ENCODE measurements at regions not wholly inside any gene's neighbourhood (a gene's known extent, or its start where the extent isn't known, plus 50 kb on each side); places are given as distances from the start of the nearest gene placed in this dataset.

- Histone ChIP-seq H3K4me3 (no peak overlapping the region), H3K27ac (no peak overlapping the region), H3K27me3 (no peaks in the 10 kb centered on the region), H3K9me3 (no peaks in the 10 kb centered on the region), H3K36me3 (no peaks in the 10 kb centered on the region), H3K4me1 (no peaks in the 10 kb centered on the region)
- no peak for DNase-seq
- TF ChIP-seq, protein P1, sequence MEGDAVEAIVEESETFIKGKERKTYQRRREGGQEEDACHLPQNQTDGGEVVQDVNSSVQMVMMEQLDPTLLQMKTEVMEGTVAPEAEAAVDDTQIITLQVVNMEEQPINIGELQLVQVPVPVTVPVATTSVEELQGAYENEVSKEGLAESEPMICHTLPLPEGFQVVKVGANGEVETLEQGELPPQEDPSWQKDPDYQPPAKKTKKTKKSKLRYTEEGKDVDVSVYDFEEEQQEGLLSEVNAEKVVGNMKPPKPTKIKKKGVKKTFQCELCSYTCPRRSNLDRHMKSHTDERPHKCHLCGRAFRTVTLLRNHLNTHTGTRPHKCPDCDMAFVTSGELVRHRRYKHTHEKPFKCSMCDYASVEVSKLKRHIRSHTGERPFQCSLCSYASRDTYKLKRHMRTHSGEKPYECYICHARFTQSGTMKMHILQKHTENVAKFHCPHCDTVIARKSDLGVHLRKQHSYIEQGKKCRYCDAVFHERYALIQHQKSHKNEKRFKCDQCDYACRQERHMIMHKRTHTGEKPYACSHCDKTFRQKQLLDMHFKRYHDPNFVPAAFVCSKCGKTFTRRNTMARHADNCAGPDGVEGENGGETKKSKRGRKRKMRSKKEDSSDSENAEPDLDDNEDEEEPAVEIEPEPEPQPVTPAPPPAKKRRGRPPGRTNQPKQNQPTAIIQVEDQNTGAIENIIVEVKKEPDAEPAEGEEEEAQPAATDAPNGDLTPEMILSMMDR (IDR thresholded peaks at IDR 0.05) = no peak
- intact Hi-C loops (cut with DNase I; ENCODE audit: low total_unique reads) = no loop called here
These were observed 1253.6 kb upstream of the TENM4 start for GRCh38 chr11:80694385-80694784.

GRCh38 chr11:80687941-80688340 is 1247.1 kb upstream of the TENM4 start:
- no peak overlapping the region for H3K4me3 ChIP-seq
- no peaks in the 10 kb centered on the region for H3K36me3 ChIP-seq
- no peaks in the 10 kb centered on the region for H3K27me3 ChIP-seq
- intact Hi-C loops (cut with DNase I; ENCODE audit: low total_unique reads) = no loop called here
- no peaks in the 10 kb centered on the region for H3K4me1 ChIP-seq
- no peak overlapping the region for H3K27ac ChIP-seq
- DNase-seq = no peak
- TF ChIP-seq, protein P1 (IDR thresholded peaks at IDR 0.05) = no peak
- H3K9me3 ChIP-seq = no peaks in the 10 kb centered on the region

GRCh38 chr11:80686889-80687288 is 1246.1 kb upstream of the TENM4 start:
- Histone ChIP-seq H3K36me3 (no peaks in the 10 kb centered on the region), H3K27me3 (no peaks in the 10 kb centered on the region), H3K4me1 (no peaks in the 10 kb centered on the region), H3K27ac (no peak overlapping the region), H3K9me3 (no peaks in the 10 kb centered on the region), H3K4me3 (no peak overlapping the region)
- TF ChIP-seq, protein P1 (IDR thresholded peaks at IDR 0.05) = no peak
- intact Hi-C loops (cut with DNase I; ENCODE audit: low total_unique reads) = no loop called here
- DNase-seq = no peak

- Histone ChIP-seq H3K27me3 (no peaks in the 10 kb centered on the region), H3K27ac (no peak overlapping the region), H3K9me3 (no peaks in the 10 kb centered on the region), H3K4me1 (no peaks in the 10 kb centered on the region), H3K4me3 (no peak overlapping the region), H3K36me3 (no peaks in the 10 kb centered on the region)
- DNase-seq = no peak
- intact Hi-C loops (cut with DNase I; ENCODE audit: low total_unique reads) = no loop called here
- TF ChIP-seq, protein P1 (IDR thresholded peaks at IDR 0.05) = no peak
These were observed 1232.7 kb upstream of the TENM4 start for GRCh38 chr11:80673566-80673965.

- H3K4me3 ChIP-seq = no peak overlapping the region
- no peak for DNase-seq
- H3K27ac ChIP-seq = no peak overlapping the region
- no peaks in the 10 kb centered on the region for H3K36me3 ChIP-seq
- intact Hi-C loops (cut with DNase I; ENCODE audit: low total_unique reads) = no loop called here
- TF ChIP-seq, protein P1 (IDR thresholded peaks at IDR 0.05) = no peak
- no peaks in the 10 kb centered on the region for H3K27me3 ChIP-seq
- no peaks in the 10 kb centered on the region for H3K4me1 ChIP-seq
- H3K9me3 ChIP-seq = no peaks in the 10 kb centered on the region
These were observed 1228.8 kb upstream of the TENM4 start for GRCh38 chr11:80669620-80670019.

DNA sequence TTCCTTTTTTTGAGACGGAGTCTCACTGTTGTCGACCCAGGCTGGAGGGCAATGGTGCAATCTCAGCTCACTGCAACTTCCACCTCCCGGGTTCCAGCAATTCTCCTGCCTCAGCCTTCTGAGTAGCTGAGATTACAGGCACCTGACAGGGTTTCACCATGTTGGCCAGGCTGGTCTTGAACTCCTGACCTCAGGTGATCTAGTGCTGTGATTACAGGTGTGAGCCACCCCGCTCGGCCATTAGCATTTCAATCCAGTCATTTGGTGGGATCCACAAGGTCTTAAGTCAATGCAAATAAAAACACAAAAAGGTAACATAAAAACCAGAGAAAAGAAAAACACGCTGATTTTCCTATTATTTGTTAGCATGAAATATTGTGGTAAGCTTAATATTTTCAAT is 1227.2 kb upstream of the TENM4 start:
- Histone ChIP-seq H3K4me3 (no peak overlapping the region), H3K27me3 (no peaks in the 10 kb centered on the region), H3K4me1 (no peaks in the 10 kb centered on the region), H3K9me3 (no peaks in the 10 kb centered on the region), H3K27ac (no peak overlapping the region), H3K36me3 (no peaks in the 10 kb centered on the region)
- DNase-seq = no peak
- intact Hi-C loops (cut with DNase I; ENCODE audit: low total_unique reads) = no loop called here
- TF ChIP-seq, protein P1 (IDR thresholded peaks at IDR 0.05) = no peak

Measured in tibial artery (tissue), 4 donors.